Stimulated activated CD8-positive, alpha-beta memory T cell treated with anti-CD3 and anti-CD28 coated beads, Interleukin-7, amount 100 ng/mL, for 24 hours (primary cell): ENCODE measurements at regions not wholly inside any gene's neighbourhood (a gene's known extent, or its start where the extent isn't known, plus 50 kb on each side); places are given as distances from the start of the nearest gene placed in this dataset.
"Not testable (repeated sequence)": the region's sequence is repeated elsewhere in the genome, so short reads cannot be mapped to it uniquely, and the experiment has no call there.

ENCODE experiments used
- DNase-seq: peaks from one replicate; pipeline ENCODE4 v3.0.0-alpha.2; 2020; ENCODE audit warnings: low read depth

DNA sequence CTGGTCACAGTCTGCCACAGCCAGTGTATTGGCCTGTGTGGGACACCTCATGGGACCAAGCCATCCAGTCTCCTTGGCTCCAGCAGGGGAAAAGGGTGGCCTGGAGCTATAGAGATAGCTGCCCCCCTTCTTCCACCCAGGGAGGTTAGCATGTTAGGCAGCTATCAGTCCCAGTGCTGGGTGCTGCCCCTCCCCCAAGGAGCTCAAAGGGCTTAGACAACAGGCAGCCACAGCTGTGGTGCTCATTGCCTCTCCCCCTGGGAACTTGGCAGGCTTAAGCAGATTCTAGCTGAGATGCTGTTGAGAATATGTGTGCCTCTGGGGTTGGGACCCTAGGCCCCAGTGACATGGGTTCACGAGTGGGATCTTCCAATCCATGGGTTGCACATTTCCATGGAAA is 226.0 kb upstream of the PTGER4 start:
- no peak for DNase-seq

- no peak for DNase-seq
Observed at GRCh38 chr5:40452874-40453624, 226.7 kb upstream of the PTGER4 start.

GRCh38 chr5:40447438-40447837 is 232.3 kb upstream of the PTGER4 start:
- no peak for DNase-seq

GRCh38 chr5:40446910-40447309 is 232.8 kb upstream of the PTGER4 start:
- DNase-seq = no peak

DNA sequence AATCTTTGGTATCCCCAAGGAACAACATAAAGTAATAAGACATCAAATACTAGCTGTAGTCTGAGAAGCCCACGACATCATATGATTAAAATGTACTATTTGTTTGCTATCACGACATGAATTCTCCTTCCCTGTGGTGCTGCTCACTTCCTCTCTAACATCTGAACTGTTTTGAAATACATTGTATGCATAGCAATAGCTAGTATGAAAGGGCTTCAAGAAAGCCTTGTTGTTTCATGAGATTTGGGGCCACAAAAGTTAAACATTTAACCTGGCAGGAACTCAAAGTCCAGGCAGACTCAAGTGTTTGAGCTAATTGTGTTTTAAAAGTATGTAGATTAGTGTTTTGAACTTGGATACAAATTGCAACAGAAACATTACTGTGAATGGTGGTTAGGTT is 237.4 kb upstream of the PTGER4 start:
- DNase-seq = no peak

GRCh38 chr5:40441733-40442132 is 238.0 kb upstream of the PTGER4 start:
- no peak for DNase-seq

- DNase-seq = no peak
Observed at GRCh38 chr5:40440746-40441145, 239.0 kb upstream of the PTGER4 start.

- not testable (repeated sequence) for DNase-seq
Observed at GRCh38 chr5:40439103-40439502, 240.6 kb upstream of the PTGER4 start.

- DNase-seq = not testable (repeated sequence)
Observed at GRCh38 chr5:40438646-40439045, 241.1 kb upstream of the PTGER4 start.

DNA sequence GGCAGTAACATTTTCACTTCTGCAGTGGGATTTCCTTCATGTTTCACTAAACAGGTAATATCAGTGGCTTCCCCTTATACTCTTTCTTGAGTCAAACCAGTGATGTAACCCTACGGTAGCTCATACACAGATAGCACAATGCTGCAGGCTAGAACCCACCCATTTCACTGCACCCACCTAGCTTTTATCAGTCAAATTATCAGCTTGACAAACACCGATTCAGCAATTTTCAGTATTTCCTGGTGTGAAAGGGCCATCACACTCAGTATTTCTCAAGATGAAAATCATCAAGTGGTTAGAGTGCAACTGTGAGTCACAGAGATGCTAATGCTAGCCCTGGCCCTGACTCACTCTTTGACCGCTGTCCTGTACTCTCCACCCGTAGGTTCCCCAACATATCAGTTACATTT is 242.3 kb upstream of the PTGER4 start:
- DNase-seq = no peak

DNA sequence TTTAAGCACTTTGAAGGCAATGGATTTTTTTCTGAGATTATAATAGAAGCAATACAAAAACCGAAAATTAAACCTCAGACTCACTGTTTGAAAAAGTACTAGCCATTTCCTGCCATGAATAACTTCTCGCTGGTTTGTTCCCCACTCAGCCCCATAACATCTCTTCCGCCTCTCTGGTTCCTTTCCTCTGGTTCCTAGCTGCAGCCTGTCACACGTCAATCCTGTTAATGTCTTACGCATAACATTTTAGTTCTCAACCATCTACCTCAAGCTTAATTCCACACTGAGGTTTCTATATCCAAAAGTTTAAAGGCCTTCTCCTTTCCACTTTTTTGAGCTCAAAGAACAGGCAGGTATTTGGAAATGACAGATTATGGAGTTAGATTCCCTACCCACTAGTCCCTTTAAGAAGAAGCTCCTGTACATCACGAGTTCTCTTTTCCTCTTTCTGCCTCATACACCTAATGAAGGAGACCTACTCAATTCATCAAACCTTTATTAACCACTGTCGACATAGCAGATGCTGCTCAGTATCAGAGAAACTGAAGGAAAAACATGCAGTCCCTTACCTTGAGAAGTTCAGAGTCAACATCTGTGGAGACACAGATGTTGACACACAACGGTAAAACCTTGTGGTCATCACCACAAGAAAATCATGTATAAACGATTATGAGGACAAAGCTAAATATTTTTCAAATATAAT is 243.0 kb upstream of the PTGER4 start:
- no peak for DNase-seq

DNA sequence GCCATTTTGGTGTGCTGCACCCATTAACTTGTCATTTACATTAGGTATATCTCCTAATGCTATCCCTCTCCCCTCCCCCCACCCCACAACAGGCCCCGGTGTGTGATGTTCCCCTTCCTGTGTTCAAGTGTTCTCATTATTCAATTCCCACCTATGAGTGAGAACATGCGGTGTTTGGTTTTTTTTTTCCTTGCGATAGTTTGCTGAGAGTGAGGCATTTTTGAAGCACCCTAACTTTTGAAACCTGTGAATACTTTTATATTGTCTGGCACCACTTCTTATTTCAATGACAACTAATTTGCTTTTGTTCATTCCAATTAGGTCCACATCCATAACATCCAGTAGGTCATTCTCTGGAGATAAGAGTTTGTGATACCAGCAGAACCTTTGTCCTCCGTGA is 244.0 kb upstream of the PTGER4 start:
- DNase-seq = not testable (repeated sequence)

- no peak for DNase-seq
Observed at GRCh38 chr5:40432836-40433235, 246.9 kb upstream of the PTGER4 start.

- DNase-seq = no peak
Observed at GRCh38 chr5:40431734-40432133, 248.0 kb upstream of the PTGER4 start.

- no peak for DNase-seq
Observed at GRCh38 chr5:40430101-40430710, 249.5 kb upstream of the PTGER4 start.

- no peak for DNase-seq
Observed at GRCh38 chr5:40429258-40430100, 250.2 kb upstream of the PTGER4 start.

DNA sequence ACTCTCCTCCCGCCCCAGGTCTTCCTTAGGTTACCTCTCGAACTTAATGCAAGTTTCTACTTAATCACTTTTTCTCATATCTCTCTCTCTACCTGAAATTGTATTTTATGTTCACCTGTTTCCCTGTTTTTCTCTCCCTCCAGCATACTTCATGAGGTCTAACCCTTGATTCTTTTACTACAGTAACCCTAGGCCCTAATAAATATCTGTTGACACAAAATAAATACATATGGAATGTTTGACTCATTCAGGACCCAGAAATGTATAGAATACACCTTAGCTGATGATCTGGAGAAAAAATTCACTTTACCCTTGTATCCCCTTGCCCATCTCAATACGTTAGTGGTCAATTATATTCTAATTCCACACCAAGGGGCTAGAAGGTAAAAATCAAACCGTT is 250.9 kb upstream of the PTGER4 start:
- no peak for DNase-seq

DNA sequence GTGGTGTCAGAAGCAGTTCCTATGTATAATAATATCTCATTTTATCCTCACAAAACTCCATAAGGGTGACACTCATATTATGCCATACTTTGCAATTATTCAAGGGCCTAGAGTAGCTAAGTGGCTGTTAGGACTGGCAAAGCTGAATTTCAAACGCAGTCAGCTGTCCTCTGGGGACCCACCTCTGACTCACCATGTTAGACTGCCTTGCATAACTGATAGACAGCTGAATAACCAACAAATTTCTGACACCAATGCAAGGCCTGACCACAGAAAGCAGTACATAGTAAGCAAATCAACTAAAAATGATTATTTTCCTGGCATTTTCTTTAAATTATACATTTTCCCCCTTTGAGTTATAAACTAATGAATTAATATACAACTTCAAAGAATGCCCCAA is 251.6 kb upstream of the PTGER4 start:
- no peak for DNase-seq

DNA sequence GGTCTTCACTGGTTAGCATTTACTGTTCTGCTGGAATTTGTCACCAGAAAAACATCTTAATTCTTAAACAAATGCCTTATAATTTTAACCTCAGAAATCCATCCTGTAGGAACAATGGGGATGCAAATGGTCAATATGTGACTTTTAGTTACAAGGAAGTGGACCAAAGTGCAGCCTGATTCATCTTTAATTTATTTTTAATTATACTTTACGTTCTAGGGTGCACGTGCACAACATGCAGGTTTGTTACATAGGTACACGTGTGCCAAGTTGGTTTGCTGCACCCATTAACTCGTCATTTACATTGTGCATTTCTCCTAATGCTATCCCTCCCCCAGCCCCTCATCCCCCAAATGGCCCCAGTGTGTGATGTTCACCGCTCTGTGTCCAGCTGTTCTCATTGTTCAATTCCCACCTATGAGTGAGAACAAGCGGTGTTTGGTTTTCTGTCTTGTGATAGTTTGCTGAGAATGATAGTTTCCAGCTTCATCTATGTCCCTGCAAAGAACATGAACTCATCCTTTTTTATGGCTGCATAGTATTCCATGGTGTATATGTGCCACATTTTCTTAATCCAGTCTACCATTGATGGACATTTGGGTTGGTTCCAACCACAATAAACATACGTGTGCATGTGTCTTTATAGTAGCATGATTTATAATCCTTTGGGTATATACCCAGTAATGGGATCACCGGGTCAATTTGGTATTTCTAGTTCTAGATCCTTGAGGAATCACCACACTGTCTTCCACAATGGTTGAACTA is 262.5 kb upstream of the PTGER4 start:
- DNase-seq = not testable (repeated sequence)

GRCh38 chr5:40416588-40416987 is 263.1 kb upstream of the PTGER4 start:
- no peak for DNase-seq

DNA sequence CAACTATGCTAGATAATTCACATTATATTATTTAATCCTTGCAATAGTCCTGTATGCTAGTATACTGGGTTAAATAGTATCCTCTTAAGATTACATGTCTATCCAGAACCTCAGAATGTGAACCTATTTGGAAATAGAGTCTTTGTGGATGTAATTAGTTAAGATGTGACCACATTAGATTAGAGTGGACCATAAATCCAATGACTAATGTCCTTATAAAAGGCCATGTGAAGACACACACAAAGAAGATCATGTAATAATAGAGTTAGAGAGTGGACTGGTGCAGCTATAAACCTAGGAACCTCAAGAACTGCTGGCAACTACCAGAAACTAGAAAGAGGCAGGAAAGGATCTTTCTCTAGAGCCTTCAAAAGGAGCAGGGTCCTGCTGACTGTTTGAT is 263.6 kb upstream of the PTGER4 start:
- no peak for DNase-seq

DNA sequence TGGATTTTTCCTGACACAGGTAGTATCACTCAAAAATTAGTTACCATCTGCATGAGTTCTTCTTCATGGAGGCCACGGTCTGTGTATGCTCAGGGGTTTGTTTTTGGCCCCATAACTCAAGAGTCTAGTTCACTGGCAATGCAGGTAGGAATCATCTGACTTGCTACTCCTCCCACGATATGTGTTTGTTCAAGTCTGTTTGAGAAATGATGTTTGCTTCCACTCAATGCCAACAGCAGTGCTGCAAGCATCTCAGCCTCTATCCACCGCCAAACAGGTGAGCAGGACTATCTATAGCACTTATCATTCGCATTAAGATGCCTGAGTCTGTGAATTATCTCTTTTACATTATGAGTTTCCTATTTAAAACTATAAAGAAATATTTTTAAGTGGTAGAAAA is 264.8 kb upstream of the PTGER4 start:
- DNase-seq = no peak
